HEK293 (cell line): ENCODE measurements at regions not wholly inside any gene's neighbourhood (a gene's known extent, or its start where the extent isn't known, plus 50 kb on each side); places are given as distances from the start of the nearest gene placed in this dataset.
"Not testable (repeated sequence)": the region's sequence is repeated elsewhere in the genome, so short reads cannot be mapped to it uniquely, and the experiment has no call there.

Experiments
- CTCF ChIA-PET: fragments of 350-600 bp; formaldehyde crosslinking; extraction: SDS; loops from one replicate; lab custom pipeline; 2021; ENCODE audit warnings: antibody characterized with exemption; lab: Yijun Ruan, JAX
- POLR2A ChIA-PET: fragments of 300-600 bp; formaldehyde crosslinking; extraction: SDS; loops from one replicate; lab custom pipeline; 2020; ENCODE audit warnings: antibody characterized with exemption, inconsistent platforms; lab: Yijun Ruan, JAX
- H3K27ac ChIP-seq: fragments of 200-500 bp; sonication (Bioruptor generic); 2 replicates; pipeline ENCODE4 v1.5.1; 2014; ENCODE audit warnings: low read depth, low read length, control low read depth, inconsistent platforms; ENCODE audit errors: extremely low read depth
- H3K36me3 ChIP-seq, 2 experiments: fragments of 200-500 bp in 1 of 2; sonication (Bioruptor generic) in 1 of 2; 1 replicate in 1 of 2; 2 replicates in 1 of 2; pipeline ENCODE4 v1.5.1; 2014 to 2017; ENCODE audit warnings: inconsistent platforms in 2 of 2, low read length in 2 of 2; ENCODE audit not compliant: control insufficient read depth in 2 of 2, insufficient read depth in 1 of 2
- H3K4me1 ChIP-seq: fragments of 200-500 bp; sonication (Bioruptor generic); 2 replicates; pipeline ENCODE4 v1.5.1; 2014; ENCODE audit warnings: mild to moderate bottlenecking, low read length, inconsistent platforms; ENCODE audit not compliant: control insufficient read depth, insufficient read depth
- H3K4me3 ChIP-seq: 2 replicates; pipeline ENCODE4 v1.5.1; 2011; ENCODE audit warnings: low read depth, mild to moderate bottlenecking, control low read depth, low read length, moderate library complexity
- H3K9me3 ChIP-seq: fragments of 200-500 bp; sonication (Bioruptor generic); 2 replicates; pipeline ENCODE4 v1.5.1; 2014; ENCODE audit warnings: low read depth, low read length, inconsistent platforms; ENCODE audit not compliant: control insufficient read depth, insufficient read depth
- CTCF ChIP-seq: fragments of 450-650 bp; formaldehyde crosslinking; IDR thresholded peaks from 2 replicates; pipeline ENCODE4 v1.5.1; 2016; ENCODE audit warnings: missing biosample characterization, missing genetic modification characterization
- GLIS2 ChIP-seq: fragments of 450-650 bp; formaldehyde crosslinking; IDR thresholded peaks from 2 replicates; pipeline ENCODE4 v1.5.1; 2016; ENCODE audit warnings: missing biosample characterization, missing genetic modification characterization
- INSM2 ChIP-seq: fragments of 450-650 bp; formaldehyde crosslinking; IDR thresholded peaks from 2 replicates; pipeline ENCODE4 v1.5.1; 2016; ENCODE audit warnings: missing biosample characterization, missing genetic modification characterization
- ZBTB7A ChIP-seq: fragments of 450-650 bp; formaldehyde crosslinking; IDR thresholded peaks from 2 replicates; pipeline ENCODE4 v1.5.1; 2016; ENCODE audit warnings: low read depth, missing biosample characterization, missing genetic modification characterization
- ZBTB8A ChIP-seq: fragments of 450-650 bp; formaldehyde crosslinking; IDR thresholded peaks from 2 replicates; pipeline ENCODE4 v1.5.1; 2016; ENCODE audit warnings: missing biosample characterization, missing genetic modification characterization
- ZFP37 ChIP-seq: fragments of 450-650 bp; formaldehyde crosslinking; IDR thresholded peaks from 2 replicates; pipeline ENCODE4 v1.5.1; 2016; ENCODE audit warnings: missing biosample characterization, missing genetic modification characterization
- ZIC2 ChIP-seq: fragments of 450-650 bp; formaldehyde crosslinking; IDR thresholded peaks from 2 replicates; pipeline ENCODE4 v1.5.1; 2016; ENCODE audit warnings: missing biosample characterization, missing genetic modification characterization
- ZNF114 ChIP-seq: fragments of 450-650 bp; formaldehyde crosslinking; IDR thresholded peaks from 2 replicates; pipeline ENCODE4 v1.5.0; 2017; ENCODE audit warnings: missing biosample characterization, missing genetic modification characterization
- ZNF148 ChIP-seq: fragments of 450-650 bp; formaldehyde crosslinking; IDR thresholded peaks from 2 replicates; pipeline ENCODE4 v1.5.0; 2017; ENCODE audit warnings: missing biosample characterization, missing genetic modification characterization, borderline replicate concordance
- ZNF214 ChIP-seq: fragments of 450-650 bp; formaldehyde crosslinking; IDR thresholded peaks from 2 replicates; pipeline ENCODE4 v1.5.1; 2017; ENCODE audit warnings: missing biosample characterization, mild to moderate bottlenecking, missing genetic modification characterization, borderline replicate concordance
- ZNF404 ChIP-seq: fragments of 450-650 bp; formaldehyde crosslinking; IDR thresholded peaks from 2 replicates; pipeline ENCODE4 v1.5.1; 2017; ENCODE audit warnings: missing biosample characterization, missing genetic modification characterization
- ZNF501 ChIP-seq: fragments of 450-650 bp; formaldehyde crosslinking; IDR thresholded peaks from 2 replicates; pipeline ENCODE4 v1.5.1; 2016; ENCODE audit warnings: missing biosample characterization, missing genetic modification characterization
- ZNF561 ChIP-seq: fragments of 450-650 bp; IDR thresholded peaks from 2 replicates; pipeline ENCODE4 v1.5.1; 2018; ENCODE audit warnings: missing biosample characterization, missing genetic modification characterization, borderline replicate concordance
- TF ChIP-seq, protein P1 (sequence below): fragments of 450-650 bp; formaldehyde crosslinking; IDR thresholded peaks from 2 replicates; pipeline ENCODE4 v1.5.1; 2016; ENCODE audit warnings: missing biosample characterization, missing genetic modification characterization
- TF ChIP-seq, protein P2 (sequence below): fragments of 450-650 bp; formaldehyde crosslinking; IDR thresholded peaks from 2 replicates; pipeline ENCODE4 v1.5.1; 2016; ENCODE audit warnings: missing biosample characterization, missing genetic modification characterization

DNA sequence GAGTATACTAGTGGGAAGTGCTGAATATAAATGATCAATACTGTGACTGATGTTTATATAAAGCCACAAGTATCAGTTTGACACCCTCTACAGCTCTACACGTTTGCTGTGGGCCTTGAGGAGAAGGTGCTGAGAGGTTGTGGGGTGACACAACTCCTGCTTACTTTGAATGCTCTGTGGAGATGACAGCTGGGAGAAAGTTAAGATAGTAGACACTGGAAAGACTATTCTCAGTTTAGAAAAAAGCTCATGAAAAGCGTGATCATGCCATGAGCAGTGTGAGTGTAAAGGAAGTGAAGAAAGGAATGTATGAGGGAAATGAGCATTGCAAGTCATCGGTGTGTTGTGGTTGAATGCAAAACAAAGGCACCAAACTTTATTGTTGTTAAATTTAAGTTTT, 215.8 kb downstream of the UTRN start:
- peaks cover 0 to 18% of the 10 kb centered on the region in 2 experiments; a peak in 2 of 3 replicates for H3K36me3 ChIP-seq
- TF ChIP-seq, protein P1, sequence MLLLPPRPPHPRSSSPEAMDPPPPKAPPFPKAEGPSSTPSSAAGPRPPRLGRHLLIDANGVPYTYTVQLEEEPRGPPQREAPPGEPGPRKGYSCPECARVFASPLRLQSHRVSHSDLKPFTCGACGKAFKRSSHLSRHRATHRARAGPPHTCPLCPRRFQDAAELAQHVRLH (tag by site-specific recombination): no peak
- TF ChIP-seq ZNF561 (tag by site-specific recombination) (no peak), ZNF114 (tag by site-specific recombination) (no peak), ZBTB8A (tag by site-specific recombination) (no peak), ZNF501 (tag by site-specific recombination) (no peak), ZBTB7A (tag by site-specific recombination) (no peak), INSM2 (no peak), ZNF214 (tag by site-specific recombination) (no peak), GLIS2 (tag by site-specific recombination) (no peak), ZNF148 (tag by site-specific recombination) (no peak), CTCF (tag by site-specific recombination) (no peak), ZFP37 (no peak), ZNF404 (tag by site-specific recombination) (no peak), ZIC2 (no peak)
- TF ChIP-seq, protein P2, sequence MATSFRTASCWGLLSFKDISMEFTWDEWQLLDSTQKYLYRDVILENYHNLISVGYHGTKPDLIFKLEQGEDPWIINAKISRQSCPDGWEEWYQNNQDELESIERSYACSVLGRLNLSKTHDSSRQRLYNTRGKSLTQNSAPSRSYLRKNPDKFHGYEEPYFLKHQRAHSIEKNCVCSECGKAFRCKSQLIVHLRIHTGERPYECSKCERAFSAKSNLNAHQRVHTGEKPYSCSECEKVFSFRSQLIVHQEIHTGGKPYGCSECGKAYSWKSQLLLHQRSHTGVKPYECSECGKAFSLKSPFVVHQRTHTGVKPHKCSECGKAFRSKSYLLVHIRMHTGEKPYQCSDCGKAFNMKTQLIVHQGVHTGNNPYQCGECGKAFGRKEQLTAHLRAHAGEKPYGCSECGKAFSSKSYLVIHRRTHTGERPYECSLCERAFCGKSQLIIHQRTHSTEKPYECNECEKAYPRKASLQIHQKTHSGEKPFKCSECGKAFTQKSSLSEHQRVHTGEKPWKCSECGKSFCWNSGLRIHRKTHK (tag by site-specific recombination): no peak
- POLR2A ChIA-PET: no interaction called here

DNA sequence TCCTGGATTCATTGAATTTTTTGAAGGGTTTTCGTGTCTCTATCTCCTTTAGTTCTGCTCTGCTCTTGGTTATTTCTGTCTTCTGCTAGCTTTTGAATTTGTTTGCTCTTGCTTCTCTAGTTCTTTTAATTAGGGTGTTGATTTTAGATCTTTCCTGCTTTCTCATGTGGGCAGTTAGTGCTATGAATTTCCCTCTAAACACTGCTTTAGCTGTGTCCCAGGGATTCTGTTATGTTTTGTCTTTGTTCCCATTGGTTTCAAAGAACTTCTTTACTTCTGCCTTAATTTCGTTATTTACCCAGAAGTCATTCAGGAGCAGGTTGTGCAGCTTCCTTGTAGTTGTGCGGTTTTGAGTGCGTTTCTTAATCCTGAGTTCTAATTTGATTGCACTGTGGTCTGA, 220.1 kb downstream of the UTRN start:
- H3K27ac ChIP-seq, H3K36me3 ChIP-seq, H3K4me3 ChIP-seq, H3K4me1 ChIP-seq, H3K9me3 ChIP-seq, POLR2A ChIA-PET: not testable (repeated sequence)
- CTCF ChIA-PET: interaction anchor here (0.7 kb wide), 3 partner anchors 12 to 1081 kb away, joined by 5 to 7 read pairs (median 6); no protein-coding TSS in a partner anchor

More for the DNA sequence above, 215.8 kb downstream of the UTRN start:
- Histone ChIP-seq H3K9me3 (no peaks in the 10 kb centered on the region), H3K4me1 (no peaks in the 10 kb centered on the region), H3K4me3 (no peak overlapping the region), H3K27ac (no peak overlapping the region)
- CTCF ChIA-PET: interaction anchor here (1.0 kb wide), 1 partner anchor 281 kb away, joined by 4 read pairs; no protein-coding TSS in a partner anchor

DNA sequence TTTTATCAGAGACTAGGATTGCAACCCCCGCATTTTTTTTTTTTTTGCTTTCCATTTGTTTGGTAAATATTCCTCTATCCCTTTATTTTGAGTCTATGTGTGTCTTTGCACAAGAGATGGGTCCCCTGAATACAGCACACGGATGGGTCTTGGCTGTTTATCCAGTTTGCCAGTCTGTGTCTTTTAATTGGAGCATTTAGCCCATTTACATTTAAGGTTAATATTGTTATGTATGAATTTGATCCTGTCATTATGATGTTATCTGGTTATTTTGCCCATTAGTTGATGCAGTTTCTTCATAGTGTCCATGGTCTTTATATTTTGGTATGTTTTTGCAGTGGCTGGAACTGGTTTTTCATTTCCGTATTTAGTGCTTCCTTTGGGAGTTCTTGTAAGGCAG, 220.9 kb downstream of the UTRN start:
- H3K36me3 ChIP-seq, H3K9me3 ChIP-seq, H3K27ac ChIP-seq, POLR2A ChIA-PET, H3K4me1 ChIP-seq, H3K4me3 ChIP-seq: not testable (repeated sequence)
- CTCF ChIA-PET: interaction anchor here (0.7 kb wide), 4 partner anchors 11 to 1080 kb away, joined by 4 to 7 read pairs (median 6); no protein-coding TSS in a partner anchor

DNA sequence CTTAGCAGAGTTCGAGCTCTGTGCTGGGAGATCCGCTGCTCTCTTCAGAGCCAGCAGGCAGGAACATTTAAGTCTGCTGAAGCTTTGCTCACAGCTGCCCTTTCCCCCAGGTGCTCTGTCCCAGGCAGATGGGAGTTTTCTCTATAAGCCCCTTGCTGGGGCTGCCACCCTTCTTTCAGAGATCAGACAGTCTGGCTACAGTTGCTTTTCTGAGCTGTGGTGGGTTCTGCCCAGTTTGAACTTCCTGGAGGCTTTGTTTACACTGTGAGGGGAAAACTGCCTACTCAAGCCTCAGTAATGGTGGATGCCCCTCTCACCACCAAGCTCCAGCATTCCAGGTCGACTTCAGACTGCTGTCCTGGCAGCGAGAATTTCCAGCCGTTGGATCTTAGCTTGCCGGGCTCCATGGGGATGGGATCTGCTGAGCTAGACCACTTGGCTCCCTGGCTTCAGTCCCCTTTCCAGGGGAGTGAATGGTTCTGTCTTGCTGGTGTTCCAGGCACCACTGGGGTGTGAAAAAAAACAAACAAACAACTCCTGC, 222.7 kb downstream of the UTRN start:
- H3K4me1 ChIP-seq, H3K36me3 ChIP-seq, H3K9me3 ChIP-seq, POLR2A ChIA-PET, H3K27ac ChIP-seq, H3K4me3 ChIP-seq: not testable (repeated sequence)
- CTCF ChIA-PET: interaction anchor here (1.0 kb wide), 1 partner anchor 40 kb away, joined by 4 read pairs; no protein-coding TSS in a partner anchor
